Neuronal stem cell (in vitro differentiated cells): ENCODE measurements at regions not wholly inside any gene's neighbourhood (a gene's known extent, or its start where the extent isn't known, plus 50 kb on each side); places are given as distances from the start of the nearest gene placed in this dataset.
A peak's percentile ranks its signal among the peaks of the same experiment; 100 is the strongest.

Experiments
- DNase-seq: peaks from one replicate; pipeline ENCODE4 v3.0.0-alpha.2; 2013; ENCODE audit warnings: low spot score
- H2AFZ ChIP-seq: one replicate; pipeline ENCODE4 v1.6.1; 2013; ENCODE audit warnings: mild to moderate bottlenecking, low read length, inconsistent platforms
- H2AK5ac ChIP-seq: 2 replicates; pipeline ENCODE4 v1.6.1; 2013; ENCODE audit warnings: low read depth, mild to moderate bottlenecking, inconsistent platforms, low read length, moderate library complexity, mixed read lengths
- H2BK120ac ChIP-seq: 2 replicates; pipeline ENCODE4 v1.6.1; 2013; ENCODE audit warnings: low read depth, mild to moderate bottlenecking, inconsistent platforms, low read length, moderate library complexity, mixed read lengths
- H2BK12ac ChIP-seq: one replicate; pipeline ENCODE4 v1.6.1; 2013; ENCODE audit warnings: low read length, inconsistent platforms
- H2BK15ac ChIP-seq: 2 replicates; pipeline ENCODE4 v1.6.1; 2013; ENCODE audit warnings: mild to moderate bottlenecking, low read length, inconsistent platforms, mixed read lengths
- H2BK5ac ChIP-seq: one replicate; pipeline ENCODE4 v1.6.1; 2013; ENCODE audit warnings: inconsistent platforms, mild to moderate bottlenecking, low read length, moderate library complexity
- H3K14ac ChIP-seq: one replicate; pipeline ENCODE4 v1.6.1; 2013; ENCODE audit warnings: low read length, inconsistent platforms
- H3K18ac ChIP-seq: 2 replicates; pipeline ENCODE4 v1.6.1; 2013; ENCODE audit warnings: low read length, inconsistent platforms
- H3K23ac ChIP-seq: 2 replicates; pipeline ENCODE4 v1.6.1; 2013; ENCODE audit warnings: low read depth, mild to moderate bottlenecking, mixed read lengths, low read length, inconsistent platforms; ENCODE audit not compliant: poor library complexity
- H3K27ac ChIP-seq: replicated peaks from 3 replicates; pipeline ENCODE4 v1.5.1; 2013; ENCODE audit warnings: low read length, inconsistent platforms
- H3K27me3 ChIP-seq, 3 experiments: 2 replicates each; pipeline ENCODE4 v1.6.1; 2013; ENCODE audit warnings: low read length in 3 of 3, mild to moderate bottlenecking in 2 of 3, inconsistent platforms in 1 of 3, low read depth in 1 of 3, mixed read lengths in 1 of 3, moderate library complexity in 1 of 3; ENCODE audit not compliant: control insufficient read depth in 3 of 3, insufficient read depth in 3 of 3
- H3K36me3 ChIP-seq, 2 donors: replicated peaks in 1 of 2; 2 replicates each; pipeline ENCODE4 v1.6.1; 2013; ENCODE audit warnings: low read length in 2 of 2; ENCODE audit not compliant: control insufficient read depth in 2 of 2, insufficient read depth in 2 of 2
- H3K4ac ChIP-seq: 2 replicates; pipeline ENCODE4 v1.6.1; 2013; ENCODE audit warnings: inconsistent platforms, mild to moderate bottlenecking, low read length, moderate library complexity
- H3K4me1 ChIP-seq, 2 donors: 1 replicate in 1 of 2; 2 replicates in 1 of 2; pipeline ENCODE4 v1.6.1; 2013; ENCODE audit warnings: low read length in 2 of 2, low read depth in 1 of 2; ENCODE audit not compliant: control insufficient read depth in 2 of 2, insufficient read depth in 1 of 2
- H3K4me2 ChIP-seq: one replicate; pipeline ENCODE4 v1.6.1; 2013; ENCODE audit warnings: mild to moderate bottlenecking, low read length, inconsistent platforms; ENCODE audit not compliant: insufficient read depth, poor library complexity, severe bottlenecking
- H3K4me3 ChIP-seq, 2 donors: 2 replicates each; pipeline ENCODE4 v1.5.1; 2013; ENCODE audit warnings: low read length in 2 of 2, mild to moderate bottlenecking in 2 of 2, inconsistent platforms in 1 of 2, moderate library complexity in 1 of 2
- H3K79me1 ChIP-seq: one replicate; pipeline ENCODE4 v1.6.1; 2013; ENCODE audit warnings: low read depth, mild to moderate bottlenecking, inconsistent platforms, low read length, moderate library complexity
- H3K9ac ChIP-seq: one replicate; pipeline ENCODE4 v1.6.1; 2013; ENCODE audit warnings: mild to moderate bottlenecking, low read depth, low read length, inconsistent platforms; ENCODE audit not compliant: poor library complexity
- H3K9me3 ChIP-seq, 2 donors: replicated peaks in 1 of 2; 2 replicates each; pipeline versions ENCODE3 to v1.6.1; 2013; ENCODE audit warnings: low read length in 2 of 2, mild to moderate bottlenecking in 2 of 2, inconsistent platforms in 1 of 2, low read depth in 1 of 2, mixed read lengths in 1 of 2, moderate library complexity in 1 of 2; ENCODE audit not compliant: control insufficient read depth in 2 of 2, insufficient read depth in 1 of 2
- H4K8ac ChIP-seq: one replicate; pipeline ENCODE4 v1.6.1; 2013; ENCODE audit warnings: low read depth, mild to moderate bottlenecking, inconsistent platforms, low read length, moderate library complexity
- H4K91ac ChIP-seq: one replicate; pipeline ENCODE4 v1.6.1; 2013; ENCODE audit warnings: low read length, low read depth, mild to moderate bottlenecking, inconsistent platforms; ENCODE audit not compliant: poor library complexity
- WGBS, 2 donors: extraction: QIAGEN DNeasy Blood & Tissue Kit; methylation state at CpG; one replicate each; pipeline ENCODE4 v1.1.7; 2013; ENCODE audit warnings: missing lambda C conversion rate in 2 of 2, mixed read lengths in 1 of 2; ENCODE audit not compliant: insufficient read length in 2 of 2, insufficient replicate concordance in 1 of 2; ENCODE audit errors: extremely low coverage in 2 of 2; 5-methylcytosine and 5-hydroxymethylcytosine counted together

- H3K18ac ChIP-seq: peak overlapping the region; percentile 20
- H3K4me2 ChIP-seq: no peak overlapping the region
- H3K36me3 ChIP-seq: no peaks in the 10 kb centered on the region
- H3K79me1 ChIP-seq: no peaks in the 10 kb centered on the region
- no peak overlapping the region for H3K4ac ChIP-seq
- H4K8ac ChIP-seq: no peak overlapping the region
- H3K4me1 ChIP-seq: peaks cover 0 to 3% of the 10 kb centered on the region in 2 donors
- H3K14ac ChIP-seq: no peak overlapping the region
- H2BK12ac ChIP-seq: no peak overlapping the region
- WGBS, 2 donors: no CpG with 5 or more reads among the region's 4 CpGs
- H3K9me3 ChIP-seq: peaks cover 10 to 17% of the 10 kb centered on the region in 2 donors
- H4K91ac ChIP-seq: no peak overlapping the region
- H2AK5ac ChIP-seq: peak overlapping the region; percentile 23
- peak overlapping the region; percentile 25 for H3K9ac ChIP-seq
- peak overlapping the region; percentile 9 for H2BK15ac ChIP-seq
- peaks cover 0 to 21% (median 0%) of the 10 kb centered on the region in 3 experiments for H3K27me3 ChIP-seq
- H2BK5ac ChIP-seq: no peak overlapping the region
- no peak overlapping the region for H3K27ac ChIP-seq
- no peak overlapping the region for H3K4me3 ChIP-seq
- H3K23ac ChIP-seq: peak overlapping the region; percentile 19
- DNase-seq: no peak
- H2AFZ ChIP-seq: no peak overlapping the region
- no peak overlapping the region for H2BK120ac ChIP-seq
These were observed 59.0 kb upstream of the RBFOX3 start for GRCh38 chr17:79669861-79670260.

DNA sequence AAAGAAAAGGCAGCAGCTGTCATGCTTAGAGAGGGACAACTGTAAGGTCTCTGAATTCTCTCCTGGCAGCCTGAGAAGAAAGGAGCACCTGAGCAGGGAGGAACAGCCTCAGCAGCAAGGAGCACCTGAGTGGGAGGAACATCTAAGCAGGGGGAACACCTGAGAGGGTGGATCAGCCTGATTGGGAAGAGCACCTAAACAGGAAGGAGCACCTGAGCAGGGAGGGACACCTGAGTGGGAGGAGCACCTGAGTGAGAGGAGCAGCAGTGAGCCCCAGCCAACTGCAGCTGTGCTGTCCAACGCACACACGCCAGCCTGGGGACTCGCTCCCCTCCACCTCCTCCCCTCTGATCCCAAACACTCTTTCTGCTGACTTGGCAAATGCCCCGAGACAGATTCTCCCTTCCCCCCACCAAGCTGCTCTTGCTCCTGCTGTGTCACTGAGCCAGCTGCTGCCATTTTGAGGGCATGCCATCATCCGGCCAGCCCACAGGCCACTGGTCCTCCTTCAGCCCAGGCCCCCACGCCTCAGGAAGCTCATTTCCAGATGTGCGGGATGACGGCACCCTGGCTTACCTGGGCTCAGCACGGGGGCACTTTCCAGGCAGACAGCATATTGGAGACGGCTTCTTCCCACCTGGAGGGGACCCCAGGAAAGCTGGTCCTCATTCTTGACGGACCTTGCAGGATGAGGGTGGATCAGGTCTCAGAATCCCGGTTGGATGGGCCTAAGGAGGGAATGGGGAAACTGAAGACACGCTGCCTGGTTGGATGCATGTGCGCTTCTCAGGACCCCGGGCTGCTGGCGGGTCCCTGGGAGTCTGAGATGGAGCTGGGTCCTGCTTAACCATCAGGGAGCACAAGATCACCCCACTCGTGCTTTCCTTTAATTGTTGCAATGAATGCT lies 57.7 kb upstream of the RBFOX3 start:
- Histone ChIP-seq H3K18ac (peak overlapping the region; percentile 54), H3K4me3 (no peak overlapping the region), H3K36me3 (no peaks in the 10 kb centered on the region), H2AK5ac (no peak overlapping the region), H3K23ac (no peak overlapping the region), H2BK15ac (no peak overlapping the region), H3K27me3 (peaks cover 0 to 23% (median 0%) of the 10 kb centered on the region in 3 experiments), H2BK12ac (no peak overlapping the region), H3K9me3 (peaks cover 5% of the 10 kb centered on the region in 2 donors), H3K4ac (no peak overlapping the region), H4K91ac (no peak overlapping the region), H2BK5ac (no peak overlapping the region), H3K27ac (no peak overlapping the region), H3K14ac (peak overlapping the region; percentile 66), H2AFZ (no peak overlapping the region), H2BK120ac (no peak overlapping the region), H3K79me1 (no peaks in the 10 kb centered on the region), H3K9ac (no peak overlapping the region), H3K4me2 (no peak overlapping the region), H4K8ac (no peak overlapping the region), H3K4me1 (peaks cover 0 to 3% of the 10 kb centered on the region in 2 donors)
- DNase-seq: no peak
- WGBS, 2 donors: no CpG with 5 or more reads among the region's 17 CpGs

GRCh38 chr17:79667746-79668145 lies 56.9 kb upstream of the RBFOX3 start:
- Histone ChIP-seq H2BK5ac (no peak overlapping the region), H2AK5ac (peak overlapping the region; percentile 8), H3K9me3 (peaks cover 0 to 1% of the 10 kb centered on the region in 2 donors), H4K8ac (no peak overlapping the region), H4K91ac (no peak overlapping the region), H3K9ac (no peak overlapping the region), H3K14ac (no peak overlapping the region), H3K27me3 (peaks cover 0 to 23% (median 0%) of the 10 kb centered on the region in 3 experiments), H3K79me1 (no peaks in the 10 kb centered on the region), H3K36me3 (no peaks in the 10 kb centered on the region), H2BK12ac (no peak overlapping the region), H3K4me1 (peaks cover 0 to 3% of the 10 kb centered on the region in 2 donors), H3K18ac (peak overlapping the region; percentile 15), H2BK15ac (peak overlapping the region; percentile 56), H3K23ac (peak overlapping the region; percentile 23), H2AFZ (no peak overlapping the region), H3K4ac (peak overlapping the region; percentile 15), H3K4me3 (peak overlapping the region in 1 of 2 donors; percentile 60), H3K27ac (no peak overlapping the region), H2BK120ac (no peak overlapping the region), H3K4me2 (no peak overlapping the region)
- WGBS, 2 donors: no CpG with 5 or more reads among the region's 8 CpGs
- no peak for DNase-seq

DNA sequence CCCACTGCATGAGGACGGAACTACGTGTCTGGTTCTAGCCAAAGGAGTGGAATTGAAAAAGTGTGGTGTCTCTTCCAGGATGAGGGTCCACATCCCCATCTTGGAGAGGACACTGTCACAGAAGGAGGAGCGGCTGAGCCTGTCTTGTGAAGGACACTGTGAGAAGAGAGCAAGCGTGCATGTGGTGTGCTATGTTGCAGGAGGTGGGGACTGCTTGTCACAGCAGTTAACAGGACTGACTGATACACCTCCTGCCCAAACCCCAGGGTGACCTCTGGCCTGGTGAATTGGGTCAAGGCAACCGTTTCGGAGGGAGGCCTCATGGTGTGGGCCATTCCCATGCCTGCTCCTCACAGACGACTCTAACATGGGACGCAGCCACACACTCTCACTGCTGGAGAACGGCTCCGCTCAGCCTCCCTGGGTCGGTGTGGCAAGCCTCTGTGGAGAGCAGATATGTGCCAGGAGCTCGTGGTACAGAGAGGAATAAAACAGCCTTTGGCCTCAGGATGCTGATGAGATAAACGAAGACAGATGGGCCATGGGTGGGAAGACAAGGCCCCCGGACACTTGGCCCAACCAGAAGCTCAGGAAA lies 56.4 kb upstream of the RBFOX3 start:
- no peak overlapping the region for H4K8ac ChIP-seq
- H3K27me3 ChIP-seq: peaks cover 0 to 23% (median 0%) of the 10 kb centered on the region in 3 experiments
- DNase-seq: no peak

More for the DNA sequence above, 56.4 kb upstream of the RBFOX3 start:
- peak overlapping the region; percentile 15 for H3K4ac ChIP-seq
- no peaks in the 10 kb centered on the region for H3K36me3 ChIP-seq
- no peak overlapping the region for H2BK120ac ChIP-seq
- peak overlapping the region; percentile 34 for H3K23ac ChIP-seq
- H3K27ac ChIP-seq: no peak overlapping the region
- no peak overlapping the region for H3K14ac ChIP-seq
- peaks cover 0 to 1% of the 10 kb centered on the region in 2 donors for H3K9me3 ChIP-seq
- H2AK5ac ChIP-seq: no peak overlapping the region
- H3K18ac ChIP-seq: no peak overlapping the region
- H3K4me1 ChIP-seq: peaks cover 0 to 3% of the 10 kb centered on the region in 2 donors
- H2BK15ac ChIP-seq: peak overlapping the region; percentile 56
- H3K79me1 ChIP-seq: no peaks in the 10 kb centered on the region
- no peak overlapping the region for H2AFZ ChIP-seq
- H2BK12ac ChIP-seq: no peak overlapping the region
- no CpG with 5 or more reads among the region's 14 CpGs for whole genome bisulfite sequencing, 2 donors
- H3K4me2 ChIP-seq: no peak overlapping the region
- no peak overlapping the region for H3K4me3 ChIP-seq
- H4K91ac ChIP-seq: no peak overlapping the region
- H3K9ac ChIP-seq: no peak overlapping the region
- H2BK5ac ChIP-seq: no peak overlapping the region
